ENCODE measurements at regions not wholly inside any gene's neighbourhood (a gene's known extent, or its start where the extent isn't known, plus 50 kb on each side); places are given as distances from the start of the nearest gene placed in this dataset.

- no peak for TF ChIP-seq POU6F1 (CRISPR knock-in tag; IDR thresholded peaks at IDR 0.05; ENCODE audit: borderline replicate concordance, low read depth)
- no peak for TF ChIP-seq ZC3H10 (CRISPR knock-in tag; IDR thresholded peaks at IDR 0.05)
These were observed 77.4 kb upstream of the GPR12 start (continued) for GRCh38 chr13:26837997-26838396.

- TF ChIP-seq OSR1 (CRISPR knock-in tag; IDR thresholded peaks at IDR 0.05), result no peak
- TF ChIP-seq ESRRG (CRISPR knock-in tag; IDR thresholded peaks at IDR 0.05), result no peak
- no peak for TF ChIP-seq ZNF8 (CRISPR knock-in tag; IDR thresholded peaks at IDR 0.05)
- no peak for TF ChIP-seq GLIS3 (CRISPR knock-in tag; IDR thresholded peaks at IDR 0.05)
- no peak for TF ChIP-seq CSDC2 (CRISPR knock-in tag; IDR thresholded peaks at IDR 0.05)
- no peak for TF ChIP-seq PPARA (CRISPR knock-in tag; IDR thresholded peaks at IDR 0.05; ENCODE audit: borderline replicate concordance)
- no peak for TF ChIP-seq ZNF70 (CRISPR knock-in tag; IDR thresholded peaks at IDR 0.05)
- no peak for TF ChIP-seq ZFP30 (CRISPR knock-in tag; IDR thresholded peaks at IDR 0.05)
- TF ChIP-seq CREB5 (CRISPR knock-in tag; IDR thresholded peaks at IDR 0.05; ENCODE audit: low read depth), result no peak
- TF ChIP-seq TSHZ2 (CRISPR knock-in tag; IDR thresholded peaks at IDR 0.05), result no peak
- no peak for ATAC-seq
These were observed 76.5 kb upstream of the GPR12 start for GRCh38 chr13:26837102-26837501.

GRCh38 chr13:26836626-26837025 is 76.0 kb upstream of the GPR12 start:
- no peak for TF ChIP-seq OSR1 (CRISPR knock-in tag; IDR thresholded peaks at IDR 0.05)
- no peak for ATAC-seq

GRCh38 chr13:26834646-26835045 is 74.1 kb upstream of the GPR12 start:
- TF ChIP-seq ZNF565 (CRISPR knock-in tag; conservative IDR thresholded peaks at IDR 0.05; ENCODE audit: low read depth) (no peak), ZNF70 (CRISPR knock-in tag; IDR thresholded peaks at IDR 0.05) (no peak), ZC3H10 (CRISPR knock-in tag; IDR thresholded peaks at IDR 0.05) (no peak), GLIS3 (CRISPR knock-in tag; IDR thresholded peaks at IDR 0.05) (no peak), TCF4 (CRISPR knock-in tag; IDR thresholded peaks at IDR 0.05; ENCODE audit: borderline replicate concordance) (no peak), ZFP30 (CRISPR knock-in tag; IDR thresholded peaks at IDR 0.05) (no peak), PATZ1 (CRISPR knock-in tag; IDR thresholded peaks at IDR 0.05; ENCODE audit: borderline replicate concordance) (no peak), ARNTL (CRISPR knock-in tag; IDR thresholded peaks at IDR 0.05; ENCODE audit: borderline replicate concordance, low read depth) (no peak), BACH2 (CRISPR knock-in tag; IDR thresholded peaks at IDR 0.05; ENCODE audit: borderline replicate concordance) (no peak)
- no peak for ATAC-seq

GRCh38 chr13:26831336-26831908 is 70.8 kb upstream of the GPR12 start:
- no peak for ATAC-seq
- TF ChIP-seq GLIS3 (CRISPR knock-in tag; IDR thresholded peaks at IDR 0.05), result no peak
- no peak for TF ChIP-seq ISL1 (CRISPR knock-in tag; IDR thresholded peaks at IDR 0.05)
- TF ChIP-seq ZNF565 (CRISPR knock-in tag; conservative IDR thresholded peaks at IDR 0.05; ENCODE audit: low read depth), result no peak
- TF ChIP-seq TSHZ2 (CRISPR knock-in tag; IDR thresholded peaks at IDR 0.05), result no peak
- no peak for TF ChIP-seq OSR1 (CRISPR knock-in tag; IDR thresholded peaks at IDR 0.05)
- no peak for TF ChIP-seq ZC3H10 (CRISPR knock-in tag; IDR thresholded peaks at IDR 0.05)
- no peak for TF ChIP-seq ZFP3 (CRISPR knock-in tag; IDR thresholded peaks at IDR 0.05)
- no peak for TF ChIP-seq BACH2 (CRISPR knock-in tag; IDR thresholded peaks at IDR 0.05; ENCODE audit: borderline replicate concordance)
- no peak for TF ChIP-seq CREB5 (CRISPR knock-in tag; IDR thresholded peaks at IDR 0.05; ENCODE audit: low read depth)
- no peak for TF ChIP-seq TOX (CRISPR knock-in tag; IDR thresholded peaks at IDR 0.05; ENCODE audit: borderline replicate concordance)
- TF ChIP-seq RARB (CRISPR knock-in tag; IDR thresholded peaks at IDR 0.05), result no peak
- no peak for TF ChIP-seq ZNF70 (CRISPR knock-in tag; IDR thresholded peaks at IDR 0.05)
- TF ChIP-seq CSDC2 (CRISPR knock-in tag; IDR thresholded peaks at IDR 0.05), result no peak
- no peak for TF ChIP-seq ZNF8 (CRISPR knock-in tag; IDR thresholded peaks at IDR 0.05)

All from SK-N-SH treated with all-trans-retinoic acid at 6 μM for 48 hours (cell line).